Ovary (tissue), 7 donors: ENCODE measurements at regions not wholly inside any gene's neighbourhood (a gene's known extent, or its start where the extent isn't known, plus 50 kb on each side); places are given as distances from the start of the nearest gene placed in this dataset.

Experiments
- DNase-seq, 5 donors: peaks; one replicate each; pipeline ENCODE4 v3.0.0-alpha.2; 2019 to 2020
- H3K27ac ChIP-seq, 2 donors: fragments of 200-600 bp; one replicate each; pipeline versions ENCODE4 v1.5.1 to v1.8.0; 2019 to 2022
- H3K27me3 ChIP-seq: fragments of 200-600 bp; one replicate; pipeline ENCODE4 v1.8.0; 2022
- H3K36me3 ChIP-seq: fragments of 200-600 bp; sonication (generic); one replicate; pipeline ENCODE4 v1.5.1; 2019
- H3K4me1 ChIP-seq: one replicate; pipeline ENCODE4 v1.8.1; 2013; ENCODE audit warnings: mild to moderate bottlenecking, moderate library complexity; ENCODE audit not compliant: insufficient read depth
- H3K4me3 ChIP-seq: fragments of 200-600 bp; sonication (generic); one replicate; pipeline ENCODE4 v1.5.1; 2017
- H3K9me3 ChIP-seq, 2 donors: fragments of 200-600 bp in 1 of 2; sonication (generic) in 1 of 2; one replicate each; pipeline versions ENCODE4 v1.5.1 to v1.8.1; 2013 to 2019; ENCODE audit warnings: mild to moderate bottlenecking in 1 of 2, moderate library complexity in 1 of 2
- CTCF ChIP-seq, 3 donors: fragments of 450-650 bp in 2 of 3; fragments of 200-600 bp in 1 of 3; IDR thresholded peaks; one replicate each; pipeline versions ENCODE4 v1.5.1 to v1.8.0; 2016 to 2022; ENCODE audit warnings: antibody characterized with exemption in 3 of 3, mild to moderate bottlenecking in 1 of 3
- EP300 ChIP-seq: sonication (generic); formaldehyde crosslinking; IDR thresholded peaks from one replicate; pipeline ENCODE4 v1.6.1; 2017; ENCODE audit warnings: antibody characterized with exemption
- POLR2A ChIP-seq: fragments of 450-650 bp; IDR thresholded peaks from one replicate; pipeline ENCODE4 v1.6.1; 2017; ENCODE audit warnings: antibody characterized with exemption, mild to moderate bottlenecking, moderate library complexity
- WGBS, 3 donors: extraction: QIAGEN DNeasy Blood & Tissue Kit in 1 of 3; methylation state at CpG; one replicate each; pipeline versions ENCODE4 v1.1.5 to v1.1.7; 2013 to 2017; 5-methylcytosine and 5-hydroxymethylcytosine counted together
- intact Hi-C, 4 donors: fragments of 100-400 bp; cut with DNase I; formaldehyde crosslinking; loops; one replicate each; pipeline versions ENCODE4 v1.11.0 to v1.15.1; 2022 to 2023
- donor health status: DM: no; HTN: no; CAD: no; lungs with moderate emphysema.
- donor health status: DM: no; HTN: no; CAD: no.
- donor health status: Bipolar disorder and iron deficiency.
- donor health status: DM: no; HTN: no; CAD: no.
- donor health status: DM: yes; HTN: yes; CAD: no.

- Histone ChIP-seq H3K4me1 (no peaks in the 10 kb centered on the region), H3K9me3 (no peaks in the 10 kb centered on the region), H3K4me3 (no peak overlapping the region), H3K36me3 (no peaks in the 10 kb centered on the region), H3K27ac (no peak overlapping the region), H3K27me3 (no peaks in the 10 kb centered on the region)
- 38 to 69% (median 45%) methylated on average over 2 of the region's 2 CpGs for WGBS, 3 donors
- intact Hi-C loops = no loop called here
- no peak for TF ChIP-seq CTCF (IDR thresholded peaks at IDR 0.05)
- TF ChIP-seq EP300 = no peak
- no peak for TF ChIP-seq POLR2A
- DNase-seq = no peak
These were observed 134.2 kb upstream of the MAF start for GRCh38 chr16:79734721-79735120.

- DNase-seq = no peak
- Histone ChIP-seq H3K27me3 (no peaks in the 10 kb centered on the region), H3K9me3 (no peaks in the 10 kb centered on the region), H3K36me3 (no peaks in the 10 kb centered on the region), H3K27ac (no peak overlapping the region), H3K4me3 (no peak overlapping the region), H3K4me1 (no peaks in the 10 kb centered on the region)
- intact Hi-C loops = loop anchor here in 1 of 4 donors (5.0 kb wide), 1 partner anchor 872 kb away; no protein-coding TSS in a partner anchor
- WGBS, 3 donors = 75 to 87% (median 82%) methylated on average over 2 of the region's 2 CpGs
- TF ChIP-seq EP300 (no peak), CTCF (IDR thresholded peaks at IDR 0.05) (no peak), POLR2A (no peak)
These were observed 128.3 kb upstream of the MAF start for GRCh38 chr16:79728923-79729240.

- no peak for TF ChIP-seq CTCF (IDR thresholded peaks at IDR 0.05)
- no peak for DNase-seq
- Histone ChIP-seq H3K36me3 (no peaks in the 10 kb centered on the region), H3K9me3 (no peaks in the 10 kb centered on the region), H3K4me3 (no peak overlapping the region), H3K4me1 (no peaks in the 10 kb centered on the region), H3K27me3 (no peaks in the 10 kb centered on the region), H3K27ac (no peak overlapping the region)
- intact Hi-C loops = loop anchor here in 1 of 4 donors (5.0 kb wide), 1 partner anchor 871 kb away; no protein-coding TSS in a partner anchor
- 72 to 75% (median 74%) methylated on average over 4 of the region's 4 CpGs for WGBS, 3 donors
These were observed 127.7 kb upstream of the MAF start for GRCh38 chr16:79728048-79728922.

- TF ChIP-seq POLR2A (no peak), EP300 (no peak), CTCF (IDR thresholded peaks at IDR 0.05) (no peak)
- no peaks in the 10 kb centered on the region for H3K27me3 ChIP-seq
- peaks cover 4% of the 10 kb centered on the region for H3K4me1 ChIP-seq
- intact Hi-C loops = loop anchor here in 1 of 4 donors (5.0 kb wide), 1 partner anchor 870 kb away; no protein-coding TSS in a partner anchor
- H3K36me3 ChIP-seq = no peaks in the 10 kb centered on the region
- no peaks in the 10 kb centered on the region for H3K9me3 ChIP-seq
- no peak for DNase-seq
- no peak overlapping the region for H3K4me3 ChIP-seq
- no peak overlapping the region for H3K27ac ChIP-seq
These were observed 126.4 kb upstream of the MAF start for GRCh38 chr16:79726902-79727301.
